Middle frontal gyrus (tissue), 1 donor: ENCODE measurements at regions not wholly inside any gene's neighbourhood (a gene's known extent, or its start where the extent isn't known, plus 50 kb on each side); places are given as distances from the start of the nearest gene placed in this dataset.
A peak's percentile ranks its signal among the peaks of the same experiment; 100 is the strongest.

Experiments
- DNase-seq: peaks from one replicate; pipeline ENCODE4 v3.0.0-alpha.2; 2015; ENCODE audit warnings: low spot score; ENCODE audit errors: extremely low spot score

GRCh38 chrX:25226151-25226550, 210.4 kb upstream of the ARX start:
- DNase-seq: no peak

- no peak for DNase-seq
Observed at GRCh38 chrX:25219480-25219879, 203.7 kb upstream of the ARX start.

- no peak for DNase-seq
Observed at GRCh38 chrX:25213611-25214010, 197.8 kb upstream of the ARX start.

DNA sequence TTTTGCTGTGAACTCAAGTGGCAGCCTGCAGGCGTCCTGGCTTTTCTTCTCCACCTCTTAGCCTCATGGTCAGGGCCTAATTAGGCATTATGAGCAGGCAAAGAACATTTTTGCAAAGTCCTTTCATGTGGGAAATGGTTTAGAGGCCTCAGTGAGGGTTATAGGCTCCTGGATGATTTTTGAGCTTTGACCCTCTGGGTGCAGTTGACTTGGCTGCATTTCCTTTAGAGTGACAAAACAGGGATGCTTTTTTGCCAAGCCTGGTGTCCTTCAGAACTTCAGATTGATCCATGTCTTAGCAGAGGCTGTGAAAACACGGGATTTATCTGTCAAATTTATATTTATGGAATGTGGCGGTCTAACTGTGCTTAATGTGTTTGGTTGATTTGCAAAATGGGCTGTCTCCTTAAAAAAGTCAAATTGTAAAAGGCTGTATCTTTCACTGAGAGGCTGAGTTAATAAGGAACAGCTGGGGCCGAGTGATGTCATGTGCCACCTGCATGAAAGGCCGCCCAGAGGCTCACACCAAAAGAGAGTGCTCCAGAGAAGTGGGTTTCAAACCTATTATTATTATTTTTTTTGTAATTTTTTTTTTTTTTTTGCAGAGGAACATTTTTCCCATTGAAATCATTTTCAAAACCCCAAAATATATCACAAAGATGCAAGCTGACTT, 192.2 kb upstream of the ARX start:
- DNase-seq: no peak

GRCh38 chrX:25206778-25207177, 191.0 kb upstream of the ARX start:
- no peak for DNase-seq

DNA sequence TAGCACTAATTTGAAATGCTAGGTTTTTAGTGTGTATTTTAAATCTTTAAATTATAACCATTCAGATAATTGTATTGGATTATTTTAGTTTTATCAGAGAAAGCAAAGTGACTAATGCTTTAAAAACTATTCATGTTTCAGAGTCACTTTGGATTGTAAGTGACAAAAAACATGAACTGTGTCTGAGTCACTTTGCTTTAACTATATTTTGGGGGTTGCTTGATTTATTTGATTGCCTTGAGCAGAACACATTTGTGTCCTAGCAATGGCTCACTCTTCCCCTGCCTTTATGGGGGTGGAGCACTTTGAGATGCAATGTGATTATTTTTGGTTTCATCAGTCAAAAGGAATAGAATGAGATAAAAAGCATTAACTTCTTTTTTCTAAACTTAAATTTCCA, 188.4 kb upstream of the ARX start:
- DNase-seq: no peak

DNA sequence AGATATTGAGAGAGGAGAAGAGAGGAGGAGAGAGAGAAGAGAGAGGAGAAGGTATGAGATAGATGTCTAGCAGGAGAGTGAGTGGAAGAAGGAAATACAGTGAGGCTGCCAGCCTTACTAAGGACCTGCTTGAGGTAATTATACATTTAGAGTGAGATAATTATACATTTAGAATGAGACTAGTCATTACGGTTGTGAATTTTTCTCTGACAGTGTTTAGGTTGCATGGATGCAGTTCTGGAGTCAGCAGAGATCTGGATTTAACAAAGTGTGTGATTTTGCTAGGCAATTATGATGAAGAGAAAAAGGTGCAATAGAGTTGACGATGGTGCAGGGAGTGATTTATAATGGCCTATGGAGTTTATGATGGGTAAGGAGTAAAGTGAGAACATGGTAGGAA, 187.1 kb upstream of the ARX start:
- no peak for DNase-seq

DNA sequence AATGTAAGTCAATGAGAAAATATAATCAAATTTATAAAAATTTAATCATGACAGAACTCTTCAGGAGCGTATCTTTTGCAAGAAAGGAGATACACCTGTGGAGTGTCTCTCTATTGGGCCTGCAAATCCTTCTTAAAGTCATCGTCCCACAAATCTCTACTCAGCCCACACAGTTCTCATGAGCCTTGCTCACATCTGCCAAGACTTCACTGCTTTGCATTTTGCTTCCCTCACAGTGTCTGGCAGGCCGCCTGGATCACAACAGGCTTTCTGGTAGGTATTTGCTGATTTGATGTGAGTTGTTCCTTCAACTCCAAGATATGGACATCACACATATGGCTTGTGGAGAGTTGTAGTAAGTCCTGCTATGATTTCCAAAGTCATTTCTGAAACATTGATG, 183.1 kb upstream of the ARX start:
- DNase-seq: peak; percentile 7

DNA sequence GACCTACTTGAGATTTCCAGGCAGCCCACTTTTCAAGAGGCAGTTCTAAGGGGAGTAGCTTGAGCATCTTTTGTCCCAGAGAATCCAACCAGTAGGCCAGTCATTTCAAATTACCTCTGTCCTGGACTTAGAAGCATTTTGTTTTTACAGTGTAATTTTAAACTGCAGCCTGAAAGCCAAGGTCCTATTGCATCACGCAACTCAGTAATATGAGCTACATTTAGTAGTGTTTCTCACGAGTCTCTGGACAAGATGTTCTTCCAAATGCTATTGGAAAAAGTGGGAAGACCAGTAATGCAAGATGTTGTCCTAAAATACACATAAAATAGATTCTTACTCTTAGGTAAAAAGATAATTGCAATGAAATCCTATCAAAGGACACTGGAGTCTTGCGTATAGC, 182.5 kb upstream of the ARX start:
- DNase-seq: no peak

GRCh38 chrX:25196221-25196620, 180.5 kb upstream of the ARX start:
- DNase-seq: no peak

- DNase-seq: no peak
Observed at GRCh38 chrX:25191403-25191802, 175.6 kb upstream of the ARX start.

GRCh38 chrX:25181775-25182174, 166.0 kb upstream of the ARX start:
- DNase-seq: no peak

GRCh38 chrX:25180242-25180641, 164.5 kb upstream of the ARX start:
- no peak for DNase-seq

DNA sequence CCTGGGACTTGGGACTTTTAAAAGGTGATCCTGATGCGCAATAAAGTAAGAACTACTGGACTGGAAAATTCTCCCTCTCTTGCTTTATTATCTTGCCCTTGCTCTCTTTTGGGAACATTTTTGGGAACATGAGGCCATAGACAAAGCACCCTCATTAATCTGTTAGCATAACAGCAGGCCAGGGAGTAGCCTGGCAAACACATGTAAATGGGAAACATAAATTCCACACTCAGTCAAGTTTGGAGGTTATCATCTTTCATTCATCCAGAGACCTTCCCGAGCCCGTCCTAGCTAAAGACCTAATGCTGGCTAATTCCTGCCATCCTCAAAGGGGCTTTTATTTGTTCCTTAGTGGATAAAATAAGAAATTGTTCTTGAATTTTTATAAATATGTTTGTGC, 162.8 kb upstream of the ARX start:
- no peak for DNase-seq

GRCh38 chrX:25175743-25176142, 160.0 kb upstream of the ARX start:
- no peak for DNase-seq

DNA sequence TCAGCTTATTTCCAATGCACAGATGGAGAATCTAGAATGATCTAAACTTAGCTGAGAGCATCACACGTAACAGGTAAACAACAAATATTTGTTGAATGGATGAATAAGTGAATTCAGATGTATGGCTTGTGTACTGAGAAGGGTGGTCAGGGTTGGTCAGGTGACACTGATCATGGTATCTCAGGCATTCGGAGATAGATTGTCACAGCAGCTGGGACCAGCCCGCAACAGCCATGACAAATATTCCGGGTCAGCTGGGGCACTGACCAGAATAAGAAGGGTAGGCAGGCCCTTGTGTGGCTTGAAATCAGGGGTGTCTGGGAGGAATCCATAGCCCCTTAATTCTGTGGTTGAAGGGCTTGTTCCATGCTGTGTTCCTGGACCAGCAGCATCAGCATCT, 159.4 kb upstream of the ARX start:
- DNase-seq: no peak

DNA sequence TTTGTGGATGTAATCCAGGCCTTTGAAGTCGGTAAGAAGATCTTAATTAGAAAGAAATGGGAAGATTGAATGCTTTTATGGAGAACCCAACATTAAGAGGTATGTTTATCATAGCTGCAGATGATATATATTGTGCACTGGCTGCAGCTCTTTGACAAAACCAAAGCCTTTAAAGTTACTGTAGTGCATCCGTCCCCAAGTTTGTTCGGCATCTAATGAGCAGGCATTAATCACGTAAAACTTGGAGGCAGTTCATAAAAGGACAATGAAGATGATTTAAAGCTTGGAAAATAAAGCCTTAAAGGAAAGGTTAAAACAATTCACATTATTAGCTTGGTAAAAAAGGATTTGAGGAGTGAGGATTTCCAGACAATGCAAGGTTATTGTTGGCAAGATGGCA, 150.8 kb upstream of the ARX start:
- DNase-seq: no peak

DNA sequence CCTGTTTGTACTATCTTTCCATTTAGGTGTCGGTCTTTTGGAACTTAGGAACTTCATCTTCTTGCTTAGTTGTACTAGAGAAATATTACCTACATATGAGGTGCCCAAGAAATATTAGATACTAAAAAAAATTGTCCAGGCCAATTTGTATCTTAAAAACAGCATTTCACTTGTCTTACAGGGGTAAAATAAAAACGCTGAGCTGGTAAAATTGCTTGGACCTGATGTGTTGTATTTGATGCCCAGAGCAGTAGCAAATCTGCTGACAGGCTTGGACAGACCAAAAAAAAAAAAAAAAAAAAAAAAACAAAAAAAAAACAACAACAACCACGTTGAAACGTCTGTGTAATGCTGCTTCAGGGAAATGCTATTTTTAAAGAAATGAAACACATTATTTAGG, 150.4 kb upstream of the ARX start:
- DNase-seq: no peak

GRCh38 chrX:25158635-25159034, 142.9 kb upstream of the ARX start:
- DNase-seq: no peak

DNA sequence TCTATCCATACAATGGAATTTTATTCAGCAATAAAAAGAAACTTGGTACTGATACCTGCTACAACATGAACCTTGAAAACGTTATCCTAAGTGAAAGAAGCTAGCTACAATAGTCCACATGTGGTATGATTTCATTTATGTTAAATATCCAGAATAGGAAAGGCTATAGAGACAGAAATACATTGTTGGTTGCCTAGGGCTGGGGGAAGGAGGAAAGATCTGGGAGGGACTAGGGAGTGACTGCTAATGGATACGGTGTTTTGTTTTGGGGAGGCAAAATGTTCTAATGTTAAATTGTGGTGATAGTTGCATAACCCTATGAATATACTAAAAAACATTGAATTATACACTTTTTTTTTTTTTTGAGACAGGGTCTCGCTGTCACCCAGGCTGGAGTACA, 141.1 kb upstream of the ARX start:
- no peak for DNase-seq

DNA sequence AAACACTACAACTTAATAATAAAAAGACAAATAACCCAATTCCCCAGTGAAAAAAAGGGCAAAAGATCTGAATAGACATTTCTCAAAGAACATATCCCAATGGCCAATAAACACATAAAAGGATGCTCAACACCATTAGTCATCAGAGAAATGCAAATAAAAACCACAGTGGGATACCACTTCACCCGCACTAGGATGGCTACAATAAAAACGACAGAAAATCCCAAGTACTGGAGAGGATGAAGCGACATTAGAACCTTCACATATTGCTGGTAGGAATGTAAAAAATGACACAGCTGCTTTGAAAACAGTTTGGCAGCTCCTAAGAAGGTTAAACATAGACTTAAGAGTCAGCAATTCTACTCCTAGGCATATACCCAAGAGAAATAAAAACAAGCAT, 140.6 kb upstream of the ARX start:
- no peak for DNase-seq

DNA sequence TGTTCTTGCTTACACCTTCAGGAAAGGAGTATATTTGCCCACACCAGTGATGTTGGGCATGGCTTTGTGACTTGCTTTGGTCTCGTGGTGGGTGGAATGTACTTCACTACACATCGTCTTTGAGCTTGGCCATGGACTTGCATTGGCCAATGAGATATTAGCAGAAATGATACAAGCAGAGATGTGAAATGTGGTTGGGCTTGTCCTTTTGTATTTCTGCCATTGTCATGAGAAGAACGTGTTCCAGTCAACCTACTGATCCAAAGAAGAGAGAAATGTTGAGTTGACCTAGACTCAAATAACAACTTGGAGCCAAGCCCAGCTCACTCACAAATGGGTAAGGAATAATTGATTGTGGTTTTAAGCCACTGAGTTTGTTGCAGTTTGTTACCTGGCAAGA, 138.4 kb upstream of the ARX start:
- no peak for DNase-seq

DNA sequence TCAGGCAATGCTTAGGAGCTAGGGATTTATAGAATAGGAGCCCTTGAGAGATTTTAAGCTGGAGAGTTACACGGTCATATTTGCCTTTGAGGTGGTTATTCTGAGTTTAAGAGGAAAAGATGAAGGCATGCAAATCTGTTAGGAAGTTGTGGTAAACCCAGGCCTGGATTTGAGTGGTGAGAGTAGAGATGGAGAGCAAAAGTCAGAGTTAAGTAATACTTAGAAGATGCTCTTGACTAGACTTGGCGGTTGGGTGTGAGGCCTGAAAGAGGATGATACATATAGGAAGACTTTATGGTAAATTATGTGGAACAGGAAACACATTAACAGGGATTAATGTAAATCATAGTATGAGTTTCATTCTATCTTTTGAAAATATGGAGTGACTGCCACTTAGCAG, 136.0 kb upstream of the ARX start:
- DNase-seq: no peak
